SK-N-SH treated with all-trans-retinoic acid at 6 μM for 48 hours (cell line): ENCODE measurements at regions not wholly inside any gene's neighbourhood (a gene's known extent, or its start where the extent isn't known, plus 50 kb on each side); places are given as distances from the start of the nearest gene placed in this dataset.

Source experiments
- ARNTL ChIP-seq: fragments of 450-650 bp; formaldehyde crosslinking; IDR thresholded peaks from 2 replicates; pipeline ENCODE4 v1.5.0; 2020; ENCODE audit warnings: low read depth, mild to moderate bottlenecking, moderate library complexity, borderline replicate concordance
- BACH2 ChIP-seq: fragments of 250-450 bp; sonication (Bioruptor Pico); IDR thresholded peaks from 2 replicates; pipeline ENCODE4 v1.9.0; 2021; ENCODE audit warnings: mild to moderate bottlenecking, borderline replicate concordance
- CREB5 ChIP-seq: fragments of 250-450 bp; sonication (Bioruptor Pico); IDR thresholded peaks from 2 replicates; pipeline ENCODE4 v1.5.1; 2020; ENCODE audit warnings: low read depth, mild to moderate bottlenecking, moderate library complexity
- ESRRG ChIP-seq: fragments of 250-450 bp; sonication (Bioruptor Pico); IDR thresholded peaks from 2 replicates; pipeline ENCODE4 v1.6.1; 2021; ENCODE audit warnings: mild to moderate bottlenecking
- GLIS3 ChIP-seq: fragments of 250-450 bp; sonication (Bioruptor Pico); IDR thresholded peaks from 2 replicates; pipeline ENCODE4 v1.5.0; 2020; ENCODE audit warnings: mild to moderate bottlenecking, moderate library complexity
- PATZ1 ChIP-seq: fragments of 250-450 bp; sonication (Bioruptor Pico); IDR thresholded peaks from 2 replicates; pipeline ENCODE4 v1.8.0; 2020; ENCODE audit warnings: mild to moderate bottlenecking, moderate library complexity, borderline replicate concordance
- PPARA ChIP-seq: fragments of 250-450 bp; sonication (Bioruptor Pico); IDR thresholded peaks from 2 replicates; pipeline ENCODE4 v1.5.0; 2020; ENCODE audit warnings: mild to moderate bottlenecking, borderline replicate concordance
- RARB ChIP-seq: fragments of 250-450 bp; sonication (Bioruptor Pico); IDR thresholded peaks from 2 replicates; pipeline ENCODE4 v1.8.0; 2021; ENCODE audit warnings: mild to moderate bottlenecking, moderate library complexity
- SNAI2 ChIP-seq: fragments of 250-450 bp; sonication (Bioruptor Pico); IDR thresholded peaks from 2 replicates; pipeline ENCODE4 v1.5.0; 2020; ENCODE audit warnings: mild to moderate bottlenecking, moderate library complexity
- TOX ChIP-seq: fragments of 250-450 bp; sonication (Bioruptor Pico); IDR thresholded peaks from 2 replicates; pipeline ENCODE4 v1.8.0; 2021; ENCODE audit warnings: mild to moderate bottlenecking, moderate library complexity, borderline replicate concordance
- ZC3H10 ChIP-seq: fragments of 250-450 bp; sonication (Bioruptor Pico); IDR thresholded peaks from 2 replicates; pipeline ENCODE4 v1.5.1; 2021; ENCODE audit warnings: mild to moderate bottlenecking, moderate library complexity
- ZFP3 ChIP-seq: fragments of 250-450 bp; sonication (Bioruptor Pico); IDR thresholded peaks from 2 replicates; pipeline ENCODE4 v1.5.0; 2020; ENCODE audit warnings: mild to moderate bottlenecking, moderate library complexity
- ZFP30 ChIP-seq: fragments of 450-650 bp; formaldehyde crosslinking; IDR thresholded peaks from 2 replicates; pipeline ENCODE4 v1.5.0; 2022; ENCODE audit warnings: mild to moderate bottlenecking, moderate library complexity
- TF ChIP-seq, protein P1 (sequence below): fragments of 250-450 bp; sonication (Bioruptor Pico); IDR thresholded peaks from 2 replicates; pipeline ENCODE4 v1.5.0; 2020; ENCODE audit warnings: mild to moderate bottlenecking, moderate library complexity

DNA sequence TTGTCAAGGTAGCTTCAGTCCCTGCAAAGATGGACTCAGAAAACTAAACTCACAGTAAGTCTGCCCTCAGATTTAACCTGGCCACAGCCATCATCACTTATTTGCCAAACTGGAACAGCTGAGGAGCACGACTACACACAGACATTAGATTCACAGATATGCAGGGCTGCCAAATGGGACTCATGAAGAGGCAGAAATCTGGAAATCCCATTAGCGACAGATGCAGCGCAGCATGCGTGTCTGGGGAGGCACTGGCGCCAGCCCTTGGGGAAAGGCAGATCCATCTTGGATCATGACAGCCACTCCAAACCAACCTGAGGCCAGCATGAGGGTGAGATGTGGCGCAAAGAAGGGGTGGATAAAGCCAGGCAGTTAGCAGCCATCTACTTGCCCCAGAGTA, 160.7 kb upstream of the TSC22D2 start:
- no peak for TF ChIP-seq SNAI2 (CRISPR knock-in tag)
- no peak for TF ChIP-seq TOX (CRISPR knock-in tag)
- TF ChIP-seq ZC3H10 (CRISPR knock-in tag), result no peak
- TF ChIP-seq, protein P1, sequence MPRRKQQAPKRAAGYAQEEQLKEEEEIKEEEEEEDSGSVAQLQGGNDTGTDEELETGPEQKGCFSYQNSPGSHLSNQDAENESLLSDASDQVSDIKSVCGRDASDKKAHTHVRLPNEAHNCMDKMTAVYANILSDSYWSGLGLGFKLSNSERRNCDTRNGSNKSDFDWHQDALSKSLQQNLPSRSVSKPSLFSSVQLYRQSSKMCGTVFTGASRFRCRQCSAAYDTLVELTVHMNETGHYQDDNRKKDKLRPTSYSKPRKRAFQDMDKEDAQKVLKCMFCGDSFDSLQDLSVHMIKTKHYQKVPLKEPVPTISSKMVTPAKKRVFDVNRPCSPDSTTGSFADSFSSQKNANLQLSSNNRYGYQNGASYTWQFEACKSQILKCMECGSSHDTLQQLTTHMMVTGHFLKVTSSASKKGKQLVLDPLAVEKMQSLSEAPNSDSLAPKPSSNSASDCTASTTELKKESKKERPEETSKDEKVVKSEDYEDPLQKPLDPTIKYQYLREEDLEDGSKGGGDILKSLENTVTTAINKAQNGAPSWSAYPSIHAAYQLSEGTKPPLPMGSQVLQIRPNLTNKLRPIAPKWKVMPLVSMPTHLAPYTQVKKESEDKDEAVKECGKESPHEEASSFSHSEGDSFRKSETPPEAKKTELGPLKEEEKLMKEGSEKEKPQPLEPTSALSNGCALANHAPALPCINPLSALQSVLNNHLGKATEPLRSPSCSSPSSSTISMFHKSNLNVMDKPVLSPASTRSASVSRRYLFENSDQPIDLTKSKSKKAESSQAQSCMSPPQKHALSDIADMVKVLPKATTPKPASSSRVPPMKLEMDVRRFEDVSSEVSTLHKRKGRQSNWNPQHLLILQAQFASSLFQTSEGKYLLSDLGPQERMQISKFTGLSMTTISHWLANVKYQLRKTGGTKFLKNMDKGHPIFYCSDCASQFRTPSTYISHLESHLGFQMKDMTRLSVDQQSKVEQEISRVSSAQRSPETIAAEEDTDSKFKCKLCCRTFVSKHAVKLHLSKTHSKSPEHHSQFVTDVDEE, result no peak
- no peak for TF ChIP-seq ZFP30 (CRISPR knock-in tag)
- TF ChIP-seq ESRRG, result no peak
- no peak for TF ChIP-seq ZFP3 (CRISPR knock-in tag)
- no peak for TF ChIP-seq ARNTL
- no peak for TF ChIP-seq CREB5 (CRISPR knock-in tag)
- no peak for TF ChIP-seq PATZ1 (CRISPR knock-in tag)
- TF ChIP-seq PPARA, result no peak
- TF ChIP-seq BACH2 (CRISPR knock-in tag), result no peak
- 0 out of 2 replicates have a peak, but pooled peaks have one; percentile 43 for TF ChIP-seq GLIS3 (CRISPR knock-in tag)
- no peak for TF ChIP-seq RARB (CRISPR knock-in tag)
